ENCODE measurements at regions not wholly inside any gene's neighbourhood (a gene's known extent, or its start where the extent isn't known, plus 50 kb on each side); places are given as distances from the start of the nearest gene placed in this dataset.

DNA sequence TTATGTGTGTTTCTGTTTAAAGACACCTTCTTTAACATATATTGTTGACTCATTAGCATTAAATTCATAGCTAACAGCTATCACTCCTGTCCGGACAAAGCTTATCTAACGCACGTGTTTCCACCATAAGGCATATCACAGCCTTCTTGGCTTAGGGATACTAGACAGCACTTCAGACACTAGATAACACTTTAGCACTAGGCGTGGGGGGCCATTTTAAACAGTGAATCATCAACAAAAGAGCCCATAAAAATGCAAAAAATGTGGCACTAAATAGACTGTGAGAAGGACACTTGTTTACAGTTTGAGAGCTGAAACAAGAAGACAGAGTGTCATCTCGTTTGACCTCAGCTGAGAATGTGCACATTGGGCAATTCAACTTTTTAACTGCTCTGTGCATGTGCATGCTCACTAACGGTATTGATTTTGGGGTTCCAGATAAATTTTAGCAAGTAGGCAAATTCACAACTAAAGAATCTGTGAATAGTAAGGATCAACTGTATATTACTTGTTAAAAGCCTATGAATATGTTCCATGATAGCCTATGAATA is 58.9 kb upstream of the RAI2 start:
- no peak for DNase-seq

DNA sequence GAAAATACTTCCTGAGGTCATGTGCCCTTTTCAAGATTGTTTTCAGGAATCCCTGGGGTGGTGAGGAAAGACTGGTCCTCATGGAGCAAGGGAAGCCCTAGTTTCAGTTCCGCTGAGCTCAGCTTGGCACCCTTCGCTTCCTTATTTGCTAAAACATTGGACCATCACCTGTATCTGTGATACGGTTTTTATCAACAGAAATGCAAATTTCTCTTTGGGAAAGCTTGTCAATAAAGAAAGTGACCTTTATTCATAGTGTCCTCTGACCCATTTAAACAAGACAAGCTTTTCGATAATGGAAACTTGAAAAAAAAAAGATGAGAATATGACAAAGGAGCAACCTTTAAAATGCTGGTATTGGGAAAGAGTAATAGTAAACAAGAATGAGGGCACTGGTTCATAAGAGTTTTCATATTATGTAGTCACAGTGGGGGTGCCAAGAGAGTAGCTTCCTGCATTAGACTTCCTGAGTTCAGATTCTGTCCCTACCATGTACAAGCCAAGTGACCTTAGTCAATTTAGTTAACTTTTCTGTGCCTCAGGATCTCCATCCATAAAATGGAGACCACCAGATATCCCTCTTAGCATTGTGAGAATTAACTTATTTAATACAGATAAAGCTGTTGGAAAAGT is 57.0 kb upstream of the RAI2 start:
- DNase-seq, result no peak

DNA sequence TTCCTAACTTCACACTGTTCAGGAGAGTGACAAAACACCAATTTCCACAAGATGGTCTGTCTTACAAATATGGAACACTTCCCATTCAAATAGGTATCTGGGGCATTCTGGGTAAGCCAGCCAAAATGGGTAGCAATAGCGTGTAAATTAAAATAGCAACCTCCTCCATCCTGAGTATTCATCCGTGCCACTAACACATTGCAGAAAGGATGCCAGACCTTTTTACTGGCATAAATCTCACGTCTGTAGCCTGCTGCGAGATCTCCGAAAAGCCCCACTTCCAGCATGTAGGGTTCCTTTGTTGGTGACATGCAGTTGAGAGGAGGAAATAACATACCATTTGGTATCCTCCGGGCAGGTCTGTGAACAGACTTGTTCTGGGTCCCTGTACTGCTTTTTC is 52.7 kb upstream of the RAI2 start:
- DNase-seq, result no peak
